NCI-H526 (cell line): ENCODE measurements at regions not wholly inside any gene's neighbourhood (a gene's known extent, or its start where the extent isn't known, plus 50 kb on each side); places are given as distances from the start of the nearest gene placed in this dataset.

Experiments
- DNase-seq, 2 experiments: peaks; one replicate each; lab custom pipeline; 2025; lab: John Stamatoyannopoulos, UW

DNA sequence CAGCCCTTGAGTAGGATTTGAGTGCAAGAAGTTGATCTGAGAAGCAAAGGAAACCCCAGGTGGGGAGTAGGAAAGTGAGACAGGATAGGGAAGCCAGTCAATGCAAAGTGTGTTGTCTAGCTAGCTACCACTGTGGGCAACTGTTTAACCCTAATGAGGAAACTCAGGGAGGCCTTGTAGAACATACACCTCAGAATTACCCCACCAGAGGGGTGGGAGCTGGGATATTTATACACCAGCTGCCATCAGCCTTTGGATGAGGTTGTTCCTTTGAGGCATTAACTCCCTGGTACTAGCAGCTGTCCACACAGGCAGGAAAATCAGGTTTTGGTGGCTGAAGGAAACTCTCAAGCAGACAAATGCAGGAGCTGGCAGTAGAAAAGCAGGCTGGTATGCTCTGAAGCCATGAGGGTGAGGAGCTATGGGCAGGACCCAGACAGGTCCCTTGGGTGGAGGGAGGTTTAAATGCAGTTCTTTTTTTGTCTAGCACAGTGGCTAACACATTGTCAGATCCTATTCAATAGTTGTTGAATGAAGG is 60.1 kb upstream of the ARID5B start:
- no peak for DNase-seq

DNA sequence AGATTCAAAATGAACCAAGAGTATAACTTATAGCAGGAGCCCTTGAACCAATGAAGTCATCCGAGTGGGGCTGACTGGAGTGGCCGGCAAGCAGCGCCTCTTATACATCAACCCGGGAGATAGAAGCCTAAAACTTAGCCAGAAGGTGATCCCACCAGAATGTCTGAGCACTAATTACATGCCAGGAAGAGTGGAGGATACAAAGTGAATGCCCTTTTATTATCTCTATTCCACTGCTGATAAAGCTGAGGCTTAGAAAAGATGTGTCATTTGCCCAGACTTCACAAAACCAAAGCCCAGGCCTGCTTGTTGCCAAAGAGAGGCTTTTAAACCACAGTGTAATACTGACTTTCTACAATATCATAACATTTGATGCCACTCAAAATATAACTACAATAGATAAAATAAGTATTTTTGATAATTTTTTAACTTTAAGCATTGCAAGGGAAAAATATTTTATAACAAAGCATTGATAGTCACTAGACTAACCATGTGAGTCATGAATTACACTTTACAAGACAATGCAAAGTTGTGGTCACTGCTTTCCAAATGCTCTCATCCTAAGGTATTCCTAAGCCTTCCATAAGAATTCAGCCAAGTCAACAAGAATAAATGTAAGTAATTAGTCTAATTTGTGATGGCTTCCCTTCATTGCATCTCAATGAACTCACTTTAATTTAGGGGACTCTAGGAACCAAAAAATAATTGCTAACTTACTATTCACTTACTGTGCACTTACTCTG is 58.6 kb upstream of the ARID5B start:
- no peak for DNase-seq

DNA sequence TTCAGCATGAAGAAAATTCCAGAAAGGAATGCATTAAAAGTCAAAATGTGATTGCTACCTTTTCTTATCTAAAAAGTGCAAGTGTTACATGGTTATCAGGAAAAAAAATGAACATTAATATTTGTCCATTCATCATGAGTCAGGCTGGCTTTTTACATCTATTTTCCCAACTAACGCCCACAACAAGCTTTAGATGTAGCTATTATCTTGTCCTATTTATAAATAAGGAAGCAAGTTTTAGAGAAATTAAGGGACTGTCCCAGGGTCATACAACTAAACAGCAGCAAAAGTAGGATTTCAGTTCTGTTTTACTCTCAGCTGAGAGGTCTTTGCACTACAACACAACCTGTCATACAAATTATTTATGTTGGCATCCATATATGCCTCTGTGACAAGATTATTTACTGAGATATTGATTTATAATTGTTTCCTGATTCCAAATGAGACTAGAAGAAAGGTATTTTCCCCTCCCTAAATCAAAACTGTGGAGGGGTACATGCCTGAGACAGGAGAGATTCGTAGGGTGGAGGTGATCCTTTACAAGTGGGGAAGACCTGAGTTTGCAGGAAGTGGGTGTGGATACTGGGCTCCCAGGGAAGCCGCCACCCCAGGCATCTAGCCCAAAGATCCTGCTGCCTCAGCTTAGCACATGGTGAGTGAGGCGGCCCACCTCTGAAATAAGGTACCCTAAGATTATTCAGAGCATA is 57.2 kb upstream of the ARID5B start:
- no peak for DNase-seq

DNA sequence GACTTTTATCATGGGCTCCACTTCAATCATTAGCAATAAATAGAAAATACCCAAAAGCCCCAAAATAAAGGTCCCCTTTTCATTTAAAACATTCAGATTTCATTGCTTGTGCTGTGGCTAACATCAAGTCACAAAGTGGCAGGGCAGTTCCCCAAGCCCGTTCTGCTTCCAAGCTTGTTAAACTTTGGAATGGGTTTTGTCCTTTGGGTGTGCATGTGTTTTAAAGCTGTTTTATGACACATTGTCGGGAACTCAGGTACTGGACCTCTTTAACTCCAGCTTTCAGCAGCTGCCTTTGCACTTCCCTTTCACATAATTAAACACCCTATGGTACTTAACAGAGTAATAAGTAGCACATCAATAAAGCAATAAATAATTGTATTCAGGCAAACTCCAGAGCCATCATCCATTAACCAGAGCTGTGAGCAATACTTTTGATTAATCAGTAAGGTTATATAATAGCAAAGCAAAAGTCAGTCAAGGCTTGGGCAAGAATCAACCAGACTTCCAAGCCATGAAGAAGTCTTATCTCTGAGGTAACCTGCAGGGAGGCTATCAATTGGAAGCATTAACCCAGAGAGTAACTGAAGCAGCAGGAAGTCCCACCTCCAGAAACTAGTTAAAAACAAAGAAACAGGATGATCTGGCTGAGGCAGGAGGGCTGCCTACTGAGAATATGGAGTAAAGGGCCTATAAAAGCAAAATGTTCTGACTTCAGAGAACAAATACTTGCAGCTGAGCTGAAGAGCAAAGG is 56.1 kb upstream of the ARID5B start:
- DNase-seq, result no peak

DNA sequence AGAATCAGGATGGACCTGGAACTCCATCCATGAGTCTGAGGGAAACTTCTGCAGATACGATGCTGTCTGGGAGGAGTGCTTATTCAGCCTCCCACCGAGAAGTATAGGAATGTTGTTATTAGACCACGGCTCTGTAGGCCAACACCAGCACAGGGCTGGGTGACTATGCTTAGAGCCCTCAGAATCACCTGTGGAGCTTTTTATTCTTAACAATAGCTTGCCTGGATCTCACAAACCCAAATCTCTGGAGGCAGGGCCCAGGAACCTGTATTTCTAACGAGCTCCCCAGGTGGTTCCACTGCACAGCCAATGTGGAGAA is 55.6 kb upstream of the ARID5B start:
- no peak for DNase-seq

DNA sequence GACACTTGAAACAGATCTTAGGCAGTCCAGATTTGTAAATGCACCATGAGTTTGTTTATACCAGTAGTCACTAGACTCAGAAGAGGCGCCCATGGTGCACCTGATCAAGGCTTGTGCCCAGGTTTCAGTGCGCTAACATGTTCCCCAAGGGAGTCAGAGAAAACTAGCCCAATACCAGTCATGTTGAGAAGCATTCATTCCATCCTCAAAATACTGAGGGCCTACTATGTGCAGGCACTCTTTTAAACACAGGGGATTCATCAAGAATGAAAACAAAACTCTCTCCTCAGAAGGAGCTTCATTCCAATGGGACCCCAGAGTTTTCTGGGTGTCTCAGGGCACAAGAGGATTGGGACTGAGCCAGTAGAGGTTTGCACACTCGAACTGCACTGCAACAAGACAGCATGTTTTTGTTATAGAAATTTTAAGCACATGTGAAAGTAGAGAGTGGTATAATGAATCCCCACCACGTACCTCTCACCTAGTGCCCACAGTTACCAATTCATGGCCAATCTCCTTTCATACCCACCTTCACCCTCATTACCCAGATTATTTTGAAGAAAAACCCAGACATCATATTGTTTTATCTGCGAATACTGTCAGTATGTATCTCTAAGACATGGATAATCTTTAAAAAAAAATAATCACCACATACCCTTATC is 55.0 kb upstream of the ARID5B start:
- no peak for DNase-seq

DNA sequence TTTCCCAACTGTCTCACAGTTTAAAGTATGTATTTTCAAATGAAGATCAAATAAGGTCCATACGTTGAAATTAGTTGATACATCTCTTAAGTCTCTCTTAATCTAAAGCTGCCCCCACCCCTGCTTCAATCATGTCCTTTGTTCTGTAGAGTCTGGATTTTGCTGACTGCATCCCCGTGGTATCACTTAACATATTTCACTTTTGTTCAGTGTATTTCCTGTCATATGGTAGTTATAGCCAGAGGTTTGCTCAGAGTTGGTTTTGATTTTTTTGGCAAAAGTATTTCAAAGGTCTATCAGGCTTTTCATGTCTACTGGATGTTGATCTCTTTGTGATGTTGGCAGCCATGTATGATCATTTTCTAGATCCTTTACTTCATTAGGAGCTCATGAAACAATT is 54.4 kb upstream of the ARID5B start:
- DNase-seq, result no peak

DNA sequence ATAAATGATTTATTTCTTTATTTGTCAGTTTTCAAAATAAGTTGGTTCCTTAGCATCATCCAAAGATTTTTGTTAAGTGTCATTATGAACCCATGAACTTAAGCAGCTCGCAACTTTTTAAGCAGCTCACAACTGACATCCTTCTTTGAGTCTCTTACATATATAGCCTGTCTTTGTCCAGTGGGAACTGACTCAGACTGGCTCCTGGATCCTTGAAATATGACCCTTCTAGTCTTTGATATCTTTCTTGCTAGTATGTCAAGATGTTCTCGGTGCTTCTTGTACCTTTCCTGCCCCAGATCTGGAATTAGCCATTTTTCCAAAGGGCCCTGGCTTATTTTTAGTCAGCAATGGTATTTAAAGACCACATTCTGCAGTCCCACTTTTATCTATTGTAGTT is 53.9 kb upstream of the ARID5B start:
- DNase-seq, result no peak

DNA sequence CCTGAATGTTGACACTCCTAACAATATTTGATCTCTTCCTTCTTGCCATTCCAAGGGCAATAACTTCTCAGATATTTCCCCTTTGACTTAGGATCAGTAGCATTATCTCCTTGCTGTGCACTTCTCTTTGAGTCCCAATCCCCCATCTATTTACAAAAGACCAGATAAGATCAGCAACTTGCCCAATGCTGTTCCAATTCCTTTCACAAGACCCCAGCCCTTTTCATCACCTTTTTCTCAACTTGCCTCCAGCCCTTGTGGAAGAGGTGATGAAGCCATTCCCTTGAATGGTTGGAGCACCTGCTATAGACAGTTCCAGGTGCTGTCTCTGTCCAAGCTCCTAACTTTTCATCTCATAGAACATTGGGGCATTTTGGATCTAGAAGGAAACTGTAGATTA is 51.1 kb upstream of the ARID5B start:
- no peak for DNase-seq
